Aorta (tissue), 5 donors: ENCODE measurements at regions not wholly inside any gene's neighbourhood (a gene's known extent, or its start where the extent isn't known, plus 50 kb on each side); places are given as distances from the start of the nearest gene placed in this dataset.

ENCODE experiments used
- ATAC-seq: fragments of 200-7000 bp; cut with Tn5 transposase; one replicate; pipeline ENCODE4 v1.9.1; 2022; ENCODE audit warnings: moderate library complexity; ENCODE audit not compliant: low FRiP score
- DNase-seq, 2 donors: peaks; one replicate each; pipeline ENCODE4 v3.0.0-alpha.2; 2020
- H3K27ac ChIP-seq, 2 donors: one replicate each; pipeline ENCODE4 v1.5.1; 2013; ENCODE audit warnings: low read length in 2 of 2, mild to moderate bottlenecking in 2 of 2, moderate library complexity in 2 of 2, control low read depth in 1 of 2, inconsistent platforms in 1 of 2, low read depth in 1 of 2
- H3K27me3 ChIP-seq, 2 donors: one replicate each; pipeline ENCODE4 v1.6.1; 2013; ENCODE audit warnings: control low read depth in 1 of 2, low read length in 1 of 2, mild to moderate bottlenecking in 1 of 2, moderate library complexity in 1 of 2; ENCODE audit not compliant: insufficient read depth in 2 of 2, control insufficient read depth in 1 of 2
- H3K36me3 ChIP-seq, 2 donors: one replicate each; pipeline ENCODE4 v1.6.1; 2013; ENCODE audit warnings: control low read depth in 1 of 2, low read length in 1 of 2, mild to moderate bottlenecking in 1 of 2; ENCODE audit not compliant: insufficient read depth in 2 of 2, control insufficient read depth in 1 of 2
- H3K4me1 ChIP-seq, 2 donors: one replicate each; pipeline ENCODE4 v1.6.1; 2013; ENCODE audit warnings: low read length in 2 of 2, control low read depth in 1 of 2, mild to moderate bottlenecking in 1 of 2, moderate library complexity in 1 of 2; ENCODE audit not compliant: insufficient read depth in 2 of 2, control insufficient read depth in 1 of 2
- H3K4me3 ChIP-seq, 2 donors: one replicate each; pipeline ENCODE4 v1.5.1; 2013; ENCODE audit warnings: low read length in 2 of 2, control low read depth in 1 of 2, mild to moderate bottlenecking in 1 of 2
- H3K9me3 ChIP-seq: one replicate; pipeline ENCODE4 v1.6.1; 2013; ENCODE audit warnings: mild to moderate bottlenecking, low read length; ENCODE audit not compliant: control insufficient read depth
- WGBS, 2 donors: extraction: QIAGEN DNeasy Blood & Tissue Kit; methylation state at CpG; one replicate each; pipeline ENCODE4 v1.1.7; 2013; 5-methylcytosine and 5-hydroxymethylcytosine counted together
- intact Hi-C, 2 donors: fragments of 100-400 bp; cut with DNase I; formaldehyde crosslinking; loops; one replicate each; pipeline versions ENCODE4 v1.14.2 to v1.15.0; 2022
- donor health status: healthy with polysubstance abuse.
- donor health status: Bipolar disorder and iron deficiency.
- donor health status: DM: no; HTN: no; CAD: no.
- donor health status: DM: no; HTN: no; CAD: no.
- donor health status: DM: yes; HTN: yes; CAD: no.

DNA sequence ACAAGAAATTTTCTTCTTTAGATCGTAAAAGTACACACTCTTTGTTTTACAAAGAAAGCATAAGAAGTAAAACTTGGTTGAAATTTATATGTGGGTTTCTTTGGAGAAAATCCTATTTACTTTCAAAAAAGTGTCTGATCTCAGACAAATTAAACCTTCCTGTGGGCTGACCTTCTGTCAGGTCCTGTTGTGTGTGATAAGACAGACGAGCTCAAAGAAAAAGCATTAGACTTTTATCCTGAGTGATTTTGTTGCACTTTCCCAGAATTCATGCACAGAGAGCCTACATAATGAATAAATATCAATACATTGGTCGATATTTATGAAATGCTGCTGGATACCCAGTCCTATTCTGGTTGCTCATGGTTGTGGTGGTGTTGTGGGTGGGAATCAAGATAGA, 302.1 kb upstream of the SYNCRIP start:
- Histone ChIP-seq H3K4me1 (no peaks in the 10 kb centered on the region), H3K4me3 (no peak overlapping the region), H3K27ac (no peak overlapping the region), H3K9me3 (no peaks in the 10 kb centered on the region), H3K36me3 (no peaks in the 10 kb centered on the region), H3K27me3 (no peaks in the 10 kb centered on the region)
- DNase-seq (no peak), ATAC-seq (no peak)
- intact Hi-C loops: no loop called here
- 84% methylated on average over 3 of the region's 3 CpGs for WGBS, 2 donors

DNA sequence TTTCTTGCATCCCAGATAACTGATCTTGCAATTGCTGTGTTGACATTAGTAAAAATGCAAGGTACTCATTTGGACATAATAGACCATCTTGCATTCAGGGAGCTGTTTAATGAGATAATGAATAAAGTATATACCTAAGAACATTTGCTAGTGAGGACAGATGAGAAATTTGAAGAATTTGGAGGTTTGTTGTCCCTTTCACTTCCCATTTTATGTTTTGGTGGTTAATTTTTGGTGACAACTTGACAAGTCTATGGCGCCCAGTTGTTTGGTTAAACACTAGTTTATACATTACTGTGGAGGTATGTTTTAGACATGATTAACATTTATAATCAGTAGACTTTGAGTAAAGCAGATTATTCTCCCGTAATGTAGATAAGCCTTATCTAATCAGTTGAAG, 300.2 kb upstream of the SYNCRIP start:
- 38 to 40% methylated on average over 2 of the region's 2 CpGs for WGBS, 2 donors
- ATAC-seq: no peak
- no peak overlapping the region for H3K27ac ChIP-seq
- no peak for DNase-seq
- no peaks in the 10 kb centered on the region for H3K9me3 ChIP-seq
- no peaks in the 10 kb centered on the region for H3K36me3 ChIP-seq
- H3K4me1 ChIP-seq: no peaks in the 10 kb centered on the region
- H3K4me3 ChIP-seq: no peak overlapping the region
- intact Hi-C loops: no loop called here
- no peaks in the 10 kb centered on the region for H3K27me3 ChIP-seq

DNA sequence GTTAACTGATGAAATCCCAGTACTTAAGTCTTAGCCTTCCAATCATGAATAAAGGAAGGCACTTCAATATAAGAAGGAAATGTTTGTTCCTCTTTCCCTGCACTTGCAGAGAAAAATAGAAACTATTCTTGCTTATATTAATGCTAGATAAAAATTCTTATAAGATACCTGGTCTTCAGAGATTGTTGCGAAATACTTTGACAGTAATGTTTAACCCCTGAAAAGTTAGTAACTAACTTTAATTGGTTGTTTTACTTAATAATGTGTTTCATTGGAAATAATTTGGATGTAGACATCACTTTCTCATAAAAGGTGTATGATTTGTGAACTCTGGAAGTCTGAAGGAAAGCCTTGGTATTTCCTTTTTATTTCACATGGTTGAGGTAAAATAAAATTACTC, 294.2 kb upstream of the SYNCRIP start:
- no peaks in the 10 kb centered on the region for H3K4me1 ChIP-seq
- no peaks in the 10 kb centered on the region for H3K27me3 ChIP-seq
- DNase-seq: no peak
- intact Hi-C loops: no loop called here
- no peaks in the 10 kb centered on the region for H3K36me3 ChIP-seq
- 98% methylated on average over 1 of the region's 1 CpG for WGBS, 2 donors
- no peak for ATAC-seq
- H3K9me3 ChIP-seq: no peaks in the 10 kb centered on the region
- H3K27ac ChIP-seq: no peak overlapping the region
- no peak overlapping the region for H3K4me3 ChIP-seq

DNA sequence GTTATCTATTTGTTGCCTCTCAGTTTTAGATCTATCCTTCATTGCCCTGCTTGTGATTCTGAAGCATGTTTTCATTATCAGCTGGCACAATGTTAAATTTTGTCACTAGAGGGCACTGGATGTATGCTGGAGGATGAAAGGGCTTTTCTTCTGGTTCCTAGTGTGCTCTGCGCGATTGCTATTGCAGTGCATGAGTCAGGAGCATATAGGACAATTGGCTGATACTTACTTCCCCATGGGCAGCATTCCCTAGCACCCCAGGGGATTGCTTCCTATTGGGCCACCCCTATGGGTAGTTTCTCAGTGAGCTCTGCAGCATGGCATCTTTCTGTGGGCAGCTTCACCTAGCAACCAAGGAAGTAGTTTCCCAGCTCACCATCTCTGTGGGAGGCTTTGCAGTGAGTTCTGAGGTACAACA, 280.3 kb upstream of the SYNCRIP start:
- no peaks in the 10 kb centered on the region for H3K27me3 ChIP-seq
- intact Hi-C loops: loop anchor here (2.0 to 10.0 kb wide), 4 partner anchors 252 to 1012 kb away; partner anchors contain the start of gene HTR1E (in 1 of the 2)
- DNase-seq (no peak), ATAC-seq (peak; percentile 57)
- no peak overlapping the region for H3K4me3 ChIP-seq
- no peak overlapping the region for H3K27ac ChIP-seq
- 0 to 2% methylated on average over 2 of the region's 2 CpGs for WGBS, 2 donors
- H3K36me3 ChIP-seq: no peaks in the 10 kb centered on the region
- H3K4me1 ChIP-seq: no peaks in the 10 kb centered on the region
- no peaks in the 10 kb centered on the region for H3K9me3 ChIP-seq

DNA sequence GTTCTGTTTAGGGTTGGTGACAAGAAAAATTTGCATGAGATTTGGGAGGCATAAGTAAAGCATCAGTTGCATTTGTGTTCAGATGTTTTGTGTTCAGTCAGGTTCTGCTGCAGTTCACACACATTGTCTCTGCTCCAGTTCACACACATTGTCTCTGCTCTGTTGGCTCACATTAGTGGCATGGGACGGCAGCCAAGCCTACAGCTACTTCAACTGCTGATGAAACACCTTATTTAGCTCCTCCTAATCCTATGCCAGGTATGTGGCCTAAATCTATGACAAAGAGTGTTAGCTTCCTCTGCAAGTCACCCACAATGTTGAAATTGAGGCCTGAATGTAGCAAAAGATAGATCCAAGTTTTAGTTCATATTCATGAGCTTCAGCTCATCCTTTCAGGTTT, 278.1 kb upstream of the SYNCRIP start:
- H3K27ac ChIP-seq: no peak overlapping the region
- no peaks in the 10 kb centered on the region for H3K4me1 ChIP-seq
- H3K27me3 ChIP-seq: no peaks in the 10 kb centered on the region
- no peak overlapping the region for H3K4me3 ChIP-seq
- H3K9me3 ChIP-seq: no peaks in the 10 kb centered on the region
- DNase-seq: no peak
- intact Hi-C loops: loop anchor here (5.0 to 10.0 kb wide), 3 partner anchors 934 to 1014 kb away; partner anchors contain the start of gene HTR1E (in 1 of the 2)
- H3K36me3 ChIP-seq: no peaks in the 10 kb centered on the region
- WGBS, 2 donors: 40 to 46% methylated on average over 1 of the region's 1 CpG
- ATAC-seq: no peak

DNA sequence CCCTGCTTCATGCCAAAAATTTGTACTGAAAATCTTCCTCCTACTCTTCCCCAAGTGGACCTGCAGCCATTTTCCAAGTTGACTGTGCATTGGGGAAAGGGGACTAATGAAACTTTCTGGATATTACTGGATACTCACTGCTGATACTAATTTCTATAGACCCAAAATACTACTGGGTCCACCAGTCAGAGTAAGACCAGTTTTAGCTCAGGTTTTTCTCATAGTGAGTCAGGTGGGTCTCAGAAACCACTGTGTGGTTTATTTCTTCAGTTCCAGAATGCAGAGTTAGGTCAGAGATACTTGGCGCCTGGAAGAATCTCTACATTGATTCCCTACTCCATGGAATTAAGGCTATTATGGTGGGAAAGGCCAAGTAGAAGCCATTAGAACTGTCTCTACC, 274.8 kb upstream of the SYNCRIP start:
- Histone ChIP-seq H3K36me3 (no peaks in the 10 kb centered on the region), H3K27me3 (no peaks in the 10 kb centered on the region), H3K27ac (no peak overlapping the region), H3K4me3 (no peak overlapping the region), H3K4me1 (no peaks in the 10 kb centered on the region), H3K9me3 (no peaks in the 10 kb centered on the region)
- no peak for DNase-seq
- WGBS, 2 donors: 97% methylated on average over 1 of the region's 1 CpG
- ATAC-seq: no peak
- intact Hi-C loops: no loop called here

DNA sequence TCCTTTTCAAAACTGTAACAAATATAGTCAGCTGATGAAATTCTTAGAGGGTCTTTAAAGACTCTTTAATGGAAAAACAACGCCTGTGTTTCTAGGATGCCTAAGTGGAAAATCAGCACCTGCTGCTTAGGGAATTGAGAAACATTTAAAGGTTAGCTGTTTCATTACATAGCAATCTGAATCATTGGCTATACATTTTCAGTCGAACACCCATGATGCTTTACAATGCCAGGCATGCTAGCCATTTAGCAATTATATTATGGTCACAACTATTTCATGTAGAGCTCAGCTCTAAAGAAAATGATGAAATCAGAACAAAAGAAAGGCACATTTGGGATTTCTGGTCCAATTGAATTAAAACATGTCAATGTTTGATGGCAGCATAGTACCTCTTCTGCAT, 270.3 kb upstream of the SYNCRIP start:
- peaks cover 2% of the 10 kb centered on the region for H3K9me3 ChIP-seq
- 69 to 71% methylated on average over 2 of the region's 2 CpGs for WGBS, 2 donors
- intact Hi-C loops: no loop called here
- no peaks in the 10 kb centered on the region for H3K4me1 ChIP-seq
- H3K27me3 ChIP-seq: no peaks in the 10 kb centered on the region
- ATAC-seq: no peak
- H3K27ac ChIP-seq: no peak overlapping the region
- no peak for DNase-seq
- no peaks in the 10 kb centered on the region for H3K36me3 ChIP-seq
- H3K4me3 ChIP-seq: no peak overlapping the region

DNA sequence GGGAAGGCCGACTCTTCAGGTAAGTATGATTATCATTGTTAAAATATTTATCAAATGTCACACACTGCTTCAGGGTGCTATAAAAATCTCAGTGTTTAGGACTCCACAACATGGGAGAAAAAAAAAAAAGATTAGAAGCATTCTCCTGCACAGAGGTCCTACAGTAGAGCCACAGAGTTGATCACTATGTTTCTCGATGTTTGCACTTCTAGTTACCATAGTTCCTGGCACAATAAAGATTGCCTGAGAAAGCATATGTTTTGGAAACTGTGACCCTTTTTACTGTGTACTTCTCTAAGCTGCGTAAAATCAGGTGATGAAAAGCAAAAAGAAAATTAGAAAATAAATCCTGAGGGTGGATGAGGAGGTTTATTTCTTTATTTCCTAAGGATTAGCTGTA, 269.9 kb upstream of the SYNCRIP start:
- Histone ChIP-seq H3K27me3 (no peaks in the 10 kb centered on the region), H3K27ac (no peak overlapping the region), H3K4me3 (no peak overlapping the region), H3K36me3 (no peaks in the 10 kb centered on the region), H3K4me1 (no peaks in the 10 kb centered on the region), H3K9me3 (peaks cover 2% of the 10 kb centered on the region)
- ATAC-seq (no peak), DNase-seq (no peak)
- 44 to 51% methylated on average over 3 of the region's 3 CpGs for WGBS, 2 donors
- intact Hi-C loops: no loop called here

DNA sequence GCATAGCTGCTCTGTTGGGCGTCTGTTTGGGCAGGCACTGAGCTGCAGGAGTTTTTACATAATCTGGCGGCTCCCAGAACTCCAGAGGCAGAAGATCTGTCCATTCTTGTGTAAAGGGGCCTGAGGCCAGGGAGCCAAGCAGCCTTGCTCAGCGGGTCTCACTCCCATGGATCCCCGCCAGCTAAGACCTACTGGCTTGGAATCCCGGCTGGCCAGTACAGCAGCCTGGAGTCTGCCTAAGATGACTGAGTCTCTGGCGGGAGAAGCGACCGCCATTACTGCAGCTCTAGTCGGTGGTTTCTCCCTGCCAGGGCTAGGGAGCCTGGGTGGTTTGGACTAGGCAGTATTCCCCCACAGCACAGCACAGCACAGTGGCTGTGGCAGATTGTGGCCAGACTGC, 268.4 kb upstream of the SYNCRIP start:
- intact Hi-C loops: no loop called here
- Histone ChIP-seq H3K36me3 (no peaks in the 10 kb centered on the region), H3K4me3 (no peak overlapping the region), H3K9me3 (peaks cover 2% of the 10 kb centered on the region), H3K27ac (no peak overlapping the region), H3K4me1 (no peaks in the 10 kb centered on the region), H3K27me3 (no peaks in the 10 kb centered on the region)
- DNase-seq (no peak), ATAC-seq (peak; percentile 15)
- WGBS, 2 donors: 78% methylated on average over 9 of the region's 9 CpGs
